DND-41 (cell line): ENCODE measurements at regions not wholly inside any gene's neighbourhood (a gene's known extent, or its start where the extent isn't known, plus 50 kb on each side); places are given as distances from the start of the nearest gene placed in this dataset.

Experiments
- ATAC-seq: fragments of 200-7000 bp; cut with Tn5 transposase; 3 replicates; pipeline ENCODE4 v1.9.1; 2021; ENCODE audit warnings: low read depth; ENCODE audit not compliant: insufficient read depth
- DNase-seq: peaks from one replicate; pipeline ENCODE4 v3.0.0-alpha.2; 2020
- H2AFZ ChIP-seq: 2 replicates; pipeline ENCODE4 v1.6.0; 2012; ENCODE audit warnings: low read depth, low read length
- H3K27ac ChIP-seq: 2 replicates; pipeline ENCODE4 v1.5.1; 2012; ENCODE audit warnings: low read length, inconsistent platforms
- H3K27me3 ChIP-seq: fragments of 200-600 bp; sonication (generic); 2 replicates; pipeline ENCODE4 v1.6.0; 2012; ENCODE audit warnings: low read length, mild to moderate bottlenecking, inconsistent platforms; ENCODE audit not compliant: insufficient read depth, poor library complexity
- H3K36me3 ChIP-seq: 2 replicates; pipeline ENCODE4 v1.5.1; 2012; ENCODE audit warnings: low read length, inconsistent platforms; ENCODE audit not compliant: insufficient read depth
- H3K4me1 ChIP-seq: 2 replicates; pipeline ENCODE4 v1.5.1; 2012; ENCODE audit warnings: mild to moderate bottlenecking, low read length; ENCODE audit not compliant: insufficient read depth
- H3K4me2 ChIP-seq: 2 replicates; pipeline ENCODE4 v1.6.0; 2012; ENCODE audit warnings: mild to moderate bottlenecking, moderate library complexity, low read length, inconsistent platforms; ENCODE audit not compliant: insufficient read depth
- H3K4me3 ChIP-seq, 2 experiments: fragments of 200-600 bp in 1 of 2; shearing (Covaris generic) in 1 of 2; 2 replicates each; pipeline ENCODE4 v1.5.1; 2012 to 2016; ENCODE audit warnings: inconsistent platforms in 2 of 2, low read length in 2 of 2, mild to moderate bottlenecking in 2 of 2, low read depth in 1 of 2, moderate library complexity in 1 of 2
- H3K79me2 ChIP-seq: 2 replicates; pipeline ENCODE4 v1.6.0; 2012; ENCODE audit warnings: low read length, inconsistent platforms; ENCODE audit not compliant: insufficient read depth
- H3K9ac ChIP-seq: 2 replicates; pipeline ENCODE4 v1.6.0; 2012; ENCODE audit warnings: low read depth, mild to moderate bottlenecking, inconsistent platforms, low read length, moderate library complexity
- H3K9me3 ChIP-seq: 2 replicates; pipeline ENCODE4 v1.5.1; 2012; ENCODE audit warnings: low read length, moderate library complexity, mild to moderate bottlenecking, inconsistent platforms; ENCODE audit not compliant: insufficient read depth, severe bottlenecking
- H4K20me1 ChIP-seq: 2 replicates; pipeline ENCODE4 v1.6.0; 2012; ENCODE audit warnings: low read length; ENCODE audit not compliant: insufficient read depth
- CTCF ChIP-seq: IDR thresholded peaks from 2 replicates; pipeline ENCODE4 v1.5.1; 2012; ENCODE audit warnings: borderline replicate concordance, low read length, moderate library complexity, mild to moderate bottlenecking; ENCODE audit not compliant: poor library complexity, severe bottlenecking; ENCODE audit errors: extremely low read depth
- EZH2 ChIP-seq: IDR thresholded peaks from 3 replicates; pipeline ENCODE4 v1.6.1; 2012; ENCODE audit warnings: borderline replicate concordance, low read depth, mild to moderate bottlenecking, moderate library complexity, low read length, inconsistent platforms; ENCODE audit not compliant: severe bottlenecking

- Histone ChIP-seq H3K36me3 (no peaks in the 10 kb centered on the region), H3K4me3 (no peak overlapping the region), H3K9me3 (no peaks in the 10 kb centered on the region), H3K9ac (no peak overlapping the region), H3K27ac (no peak overlapping the region), H3K79me2 (no peaks in the 10 kb centered on the region), H3K4me2 (no peak overlapping the region), H2AFZ (no peak overlapping the region), H3K4me1 (no peaks in the 10 kb centered on the region), H4K20me1 (no peaks in the 10 kb centered on the region), H3K27me3 (no peaks in the 10 kb centered on the region)
- no peak for TF ChIP-seq EZH2
- TF ChIP-seq CTCF: no peak
- DNase-seq (no peak), ATAC-seq (no peak)
Observed at GRCh38 chrX:39677978-39678791, 419.6 kb downstream of the BCOR start.

GRCh38 chrX:39678914-39679313, 418.8 kb downstream of the BCOR start:
- H4K20me1 ChIP-seq: no peaks in the 10 kb centered on the region
- no peak for ATAC-seq
- no peak for TF ChIP-seq EZH2
- no peak for TF ChIP-seq CTCF
- no peaks in the 10 kb centered on the region for H3K9me3 ChIP-seq
- H3K27me3 ChIP-seq: no peaks in the 10 kb centered on the region
- H2AFZ ChIP-seq: no peak overlapping the region
- H3K4me1 ChIP-seq: no peaks in the 10 kb centered on the region
- no peak overlapping the region for H3K27ac ChIP-seq
- no peak overlapping the region for H3K4me3 ChIP-seq
- H3K36me3 ChIP-seq: no peaks in the 10 kb centered on the region
- no peaks in the 10 kb centered on the region for H3K79me2 ChIP-seq
- no peak overlapping the region for H3K4me2 ChIP-seq
- no peak overlapping the region for H3K9ac ChIP-seq
- DNase-seq: no peak

DNA sequence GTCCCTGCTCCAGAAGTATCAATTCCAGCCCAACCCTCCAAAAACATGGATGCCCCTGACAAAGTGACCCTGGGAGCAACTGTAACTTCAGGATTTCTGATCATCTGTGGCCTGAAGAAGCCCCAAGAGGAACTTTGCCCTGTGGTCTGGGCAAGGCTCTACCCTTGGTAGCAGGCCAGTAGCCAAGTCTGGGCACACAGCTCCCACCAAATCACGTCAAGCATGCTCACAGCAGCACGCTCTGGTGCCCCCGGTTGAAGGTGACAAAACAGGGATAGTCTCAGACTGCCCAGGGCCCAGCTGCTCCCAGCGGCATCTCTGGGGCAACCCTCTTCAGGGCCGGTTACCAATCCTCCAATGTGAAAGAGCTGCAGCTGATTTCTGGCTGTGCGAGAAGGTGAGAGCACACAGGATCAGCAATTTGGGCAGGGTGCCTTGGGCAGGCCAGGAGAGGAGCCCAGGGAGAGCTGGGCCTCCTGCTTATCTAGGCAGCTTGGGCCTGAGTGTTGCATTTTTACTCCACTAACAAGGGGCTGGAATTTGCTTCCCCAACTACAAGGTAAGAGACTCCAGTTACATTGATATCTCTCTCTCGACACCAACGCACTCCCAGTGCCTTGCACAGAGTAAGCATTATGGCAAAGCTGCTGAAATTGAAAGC, 418.1 kb downstream of the BCOR start:
- no peaks in the 10 kb centered on the region for H3K36me3 ChIP-seq
- no peaks in the 10 kb centered on the region for H3K4me1 ChIP-seq
- no peaks in the 10 kb centered on the region for H3K27me3 ChIP-seq
- H3K9ac ChIP-seq: no peak overlapping the region
- no peaks in the 10 kb centered on the region for H3K79me2 ChIP-seq
- no peak overlapping the region for H3K27ac ChIP-seq
- no peaks in the 10 kb centered on the region for H4K20me1 ChIP-seq
- no peak overlapping the region for H2AFZ ChIP-seq
- no peak for TF ChIP-seq EZH2
- no peak for TF ChIP-seq CTCF
- H3K4me2 ChIP-seq: no peak overlapping the region
- H3K4me3 ChIP-seq: no peak overlapping the region
- H3K9me3 ChIP-seq: no peaks in the 10 kb centered on the region
- DNase-seq (no peak), ATAC-seq (no peak)
